Activated T-cell treated with anti-CD3 and anti-CD28 coated beads, Interleukin-2, amount 50 U/mL, for 72 hours (primary cell): ENCODE measurements at regions not wholly inside any gene's neighbourhood (a gene's known extent, or its start where the extent isn't known, plus 50 kb on each side); places are given as distances from the start of the nearest gene placed in this dataset.

Experiments
- ATAC-seq, 2 donors: fragments of 150-1000 bp; cut with Tn5 transposase; replicated peaks in 1 of 2; 2 replicates each; pipeline ENCODE4 v1.10.0; 2021; ENCODE audit warnings: moderate library complexity in 2 of 2, mild to moderate bottlenecking in 1 of 2
- DNase-seq, 2 donors: peaks; one replicate each; pipeline ENCODE4 v3.0.0; 2021 to 2022; ENCODE audit warnings: mixed read lengths in 1 of 2
- H3K27ac Mint-ChIP-seq: one replicate; pipeline ENCODE4 v1.8.0; 2022; ENCODE audit warnings: mild to moderate bottlenecking, moderate library complexity, mixed read lengths
- H3K27me3 Mint-ChIP-seq: one replicate; pipeline ENCODE4 v1.8.0; 2022; ENCODE audit warnings: low read depth, mixed read lengths
- H3K36me3 Mint-ChIP-seq, 2 donors: one replicate each; pipeline ENCODE4 v1.8.0; 2022; ENCODE audit warnings: mixed read lengths in 2 of 2, mild to moderate bottlenecking in 1 of 2; ENCODE audit not compliant: insufficient read depth in 2 of 2
- H3K4me1 Mint-ChIP-seq: one replicate; pipeline ENCODE4 v1.8.0; 2022; ENCODE audit warnings: low read depth, mixed read lengths
- H3K4me3 Mint-ChIP-seq, 2 donors: one replicate each; pipeline ENCODE4 v1.8.0; 2022; ENCODE audit warnings: mild to moderate bottlenecking in 2 of 2, mixed read lengths in 2 of 2, moderate library complexity in 2 of 2
- H3K9me3 Mint-ChIP-seq, 2 donors: one replicate each; pipeline ENCODE4 v1.8.0; 2022; ENCODE audit warnings: mixed read lengths in 2 of 2

- no peaks in the 10 kb centered on the region for H3K9me3 Mint-ChIP-seq
- H3K27ac Mint-ChIP-seq, result no peak overlapping the region
- no peaks in the 10 kb centered on the region for H3K36me3 Mint-ChIP-seq
- DNase-seq (no peak), ATAC-seq (no peak)
- H3K4me3 Mint-ChIP-seq, result no peak overlapping the region
- peaks cover 14% of the 10 kb centered on the region for H3K4me1 Mint-ChIP-seq
- no peaks in the 10 kb centered on the region for H3K27me3 Mint-ChIP-seq
Observed at GRCh38 chr1:234675006-234675405, 65.0 kb upstream of the IRF2BP2 start.

GRCh38 chr1:234674218-234674815, 64.3 kb upstream of the IRF2BP2 start:
- Mint-ChIP-seq H3K27me3 (no peaks in the 10 kb centered on the region), H3K27ac (no peak overlapping the region), H3K36me3 (no peaks in the 10 kb centered on the region), H3K4me3 (no peak overlapping the region), H3K9me3 (no peaks in the 10 kb centered on the region), H3K4me1 (peaks cover 14% of the 10 kb centered on the region)
- no peak for ATAC-seq
- DNase-seq, result no peak

- Mint-ChIP-seq H3K4me3 (no peak overlapping the region), H3K9me3 (peaks cover 0 to 2% of the 10 kb centered on the region in 2 donors)
- no peak for ATAC-seq
Observed at GRCh38 chr1:234672349-234673135, 62.6 kb upstream of the IRF2BP2 start.

GRCh38 chr1:234670967-234671626, 61.1 kb upstream of the IRF2BP2 start:
- DNase-seq, result no peak
- Mint-ChIP-seq H3K9me3 (peaks cover 0 to 4% of the 10 kb centered on the region in 2 donors), H3K27ac (no peak overlapping the region)

More at GRCh38 chr1:234672349-234673135, 62.6 kb upstream of the IRF2BP2 start:
- Mint-ChIP-seq H3K36me3 (peaks cover 2% of the 10 kb centered on the region in 2 donors), H3K4me1 (peaks cover 24% of the 10 kb centered on the region), H3K27ac (no peak overlapping the region), H3K27me3 (no peaks in the 10 kb centered on the region)
- no peak for DNase-seq

GRCh38 chr1:234669499-234669898, 59.5 kb upstream of the IRF2BP2 start:
- Mint-ChIP-seq H3K4me1 (peaks cover 18% of the 10 kb centered on the region), H3K27me3 (no peaks in the 10 kb centered on the region), H3K4me3 (no peak overlapping the region), H3K27ac (no peak overlapping the region), H3K36me3 (peaks cover 3% of the 10 kb centered on the region in 2 donors), H3K9me3 (peaks cover 0 to 4% of the 10 kb centered on the region in 2 donors)
- DNase-seq (no peak), ATAC-seq (no peak)

More at GRCh38 chr1:234670967-234671626, 61.1 kb upstream of the IRF2BP2 start:
- H3K4me3 Mint-ChIP-seq, result no peak overlapping the region
- H3K36me3 Mint-ChIP-seq, result peaks cover 3% of the 10 kb centered on the region in 2 donors
- no peaks in the 10 kb centered on the region for H3K27me3 Mint-ChIP-seq
- ATAC-seq, result no peak
- peaks cover 23% of the 10 kb centered on the region for H3K4me1 Mint-ChIP-seq

GRCh38 chr1:234668577-234668955, 58.6 kb upstream of the IRF2BP2 start:
- H3K27me3 Mint-ChIP-seq, result no peaks in the 10 kb centered on the region

GRCh38 chr1:234667600-234668576, 57.9 kb upstream of the IRF2BP2 start:
- H3K9me3 Mint-ChIP-seq, result peaks cover 0 to 4% of the 10 kb centered on the region in 2 donors
- no peaks in the 10 kb centered on the region for H3K27me3 Mint-ChIP-seq
- no peak overlapping the region for H3K27ac Mint-ChIP-seq
- peaks cover 3% of the 10 kb centered on the region in 2 donors for H3K36me3 Mint-ChIP-seq
- peak in 1 of 2 donors; percentile 26 for DNase-seq
- ATAC-seq, result peak; percentile 90 to 95
- peaks cover 18% of the 10 kb centered on the region for H3K4me1 Mint-ChIP-seq
- no peak overlapping the region for H3K4me3 Mint-ChIP-seq

More at GRCh38 chr1:234668577-234668955, 58.6 kb upstream of the IRF2BP2 start:
- DNase-seq, result no peak
- Mint-ChIP-seq H3K9me3 (peaks cover 0 to 4% of the 10 kb centered on the region in 2 donors), H3K4me3 (no peak overlapping the region), H3K4me1 (peaks cover 18% of the 10 kb centered on the region), H3K36me3 (peaks cover 3% of the 10 kb centered on the region in 2 donors), H3K27ac (no peak overlapping the region)
- no peak for ATAC-seq

- no peak for ATAC-seq
- H3K9me3 Mint-ChIP-seq, result peaks cover 0 to 4% of the 10 kb centered on the region in 2 donors
- peaks cover 18% of the 10 kb centered on the region for H3K4me1 Mint-ChIP-seq
- H3K36me3 Mint-ChIP-seq, result peaks cover 3% of the 10 kb centered on the region in 2 donors
- H3K4me3 Mint-ChIP-seq, result no peak overlapping the region
- DNase-seq, result no peak
- no peak overlapping the region for H3K27ac Mint-ChIP-seq
- H3K27me3 Mint-ChIP-seq, result no peaks in the 10 kb centered on the region
Observed at GRCh38 chr1:234666761-234667160, 56.8 kb upstream of the IRF2BP2 start.

- peak; percentile 15 to 29 for ATAC-seq
- H3K4me1 Mint-ChIP-seq, result peaks cover 18% of the 10 kb centered on the region
- peaks cover 3% of the 10 kb centered on the region in 2 donors for H3K36me3 Mint-ChIP-seq
- DNase-seq, result no peak
- H3K27me3 Mint-ChIP-seq, result no peaks in the 10 kb centered on the region
- no peak overlapping the region for H3K4me3 Mint-ChIP-seq
- peak overlapping the region; percentile 1 for H3K27ac Mint-ChIP-seq
- peaks cover 0 to 4% of the 10 kb centered on the region in 2 donors for H3K9me3 Mint-ChIP-seq
Observed at GRCh38 chr1:234665975-234666605, 56.1 kb upstream of the IRF2BP2 start.

- Mint-ChIP-seq H3K27ac (no peak overlapping the region), H3K9me3 (peaks cover 0 to 2% of the 10 kb centered on the region in 2 donors), H3K36me3 (no peaks in the 10 kb centered on the region), H3K4me1 (peaks cover 20% of the 10 kb centered on the region), H3K4me3 (no peak overlapping the region), H3K27me3 (no peaks in the 10 kb centered on the region)
- DNase-seq, result no peak
- no peak for ATAC-seq
Observed at GRCh38 chr1:234662148-234662547, 52.2 kb upstream of the IRF2BP2 start.

- Mint-ChIP-seq H3K4me1 (peaks cover 26% of the 10 kb centered on the region), H3K27ac (no peak overlapping the region)
- DNase-seq, result no peak
Observed at GRCh38 chr1:234661317-234661928, 51.4 kb upstream of the IRF2BP2 start.

More at GRCh38 chr1:234661317-234661928, 51.4 kb upstream of the IRF2BP2 start:
- Mint-ChIP-seq H3K9me3 (peaks cover 0 to 2% of the 10 kb centered on the region in 2 donors), H3K27me3 (no peaks in the 10 kb centered on the region), H3K4me3 (no peak overlapping the region), H3K36me3 (no peaks in the 10 kb centered on the region)
- no peak for ATAC-seq
